Left lobe of liver (tissue), 2 donors: ENCODE measurements at regions not wholly inside any gene's neighbourhood (a gene's known extent, or its start where the extent isn't known, plus 50 kb on each side); places are given as distances from the start of the nearest gene placed in this dataset.

Experiments used
- ATAC-seq: fragments of 200-7000 bp; cut with Tn5 transposase; one replicate; pipeline ENCODE4 v1.9.1; 2020; ENCODE audit warnings: mild to moderate bottlenecking, moderate library complexity
- DNase-seq: peaks from one replicate; pipeline ENCODE4 v3.0.0-alpha.2; 2020; ENCODE audit warnings: low spot score
- donor health status: DM: no; HTN: no; CAD: no; lungs with moderate emphysema.
- donor health status: DM: no; HTN: yes; CAD: no.

- no peak for DNase-seq
- ATAC-seq, result no peak
Measured at GRCh38 chr12:63266988-63267387, 116.0 kb upstream of the AVPR1A start.

GRCh38 chr12:63264629-63265028, 113.6 kb upstream of the AVPR1A start:
- ATAC-seq (no peak), DNase-seq (no peak)

GRCh38 chr12:63250486-63250885, 99.5 kb upstream of the AVPR1A start:
- ATAC-seq, result no peak
- no peak for DNase-seq

GRCh38 chr12:63238892-63239291, 87.9 kb upstream of the AVPR1A start:
- DNase-seq, result no peak
- no peak for ATAC-seq

- ATAC-seq, result no peak
- DNase-seq, result no peak
Measured at GRCh38 chr12:63232896-63233295, 81.9 kb upstream of the AVPR1A start.

GRCh38 chr12:63228853-63229252, 77.9 kb upstream of the AVPR1A start:
- DNase-seq, result no peak

GRCh38 chr12:63226792-63227463, 75.9 kb upstream of the AVPR1A start:
- ATAC-seq, result peak; percentile 76

More at GRCh38 chr12:63228853-63229252, 77.9 kb upstream of the AVPR1A start:
- ATAC-seq, result peak; percentile 15

GRCh38 chr12:63224396-63224795, 73.4 kb upstream of the AVPR1A start:
- DNase-seq, result no peak
- no peak for ATAC-seq

More at GRCh38 chr12:63226792-63227463, 75.9 kb upstream of the AVPR1A start:
- no peak for DNase-seq

- ATAC-seq, result peak; percentile 43
Measured at GRCh38 chr12:63223128-63223527, 72.1 kb upstream of the AVPR1A start.

GRCh38 chr12:63222582-63222981, 71.6 kb upstream of the AVPR1A start:
- ATAC-seq (no peak), DNase-seq (no peak)

More at GRCh38 chr12:63223128-63223527, 72.1 kb upstream of the AVPR1A start:
- no peak for DNase-seq

GRCh38 chr12:63220921-63221320, 69.9 kb upstream of the AVPR1A start:
- peak; percentile 55 for DNase-seq
- peak; percentile 88 for ATAC-seq

- no peak for DNase-seq
- no peak for ATAC-seq
Measured at GRCh38 chr12:63212316-63212715, 61.3 kb upstream of the AVPR1A start.

GRCh38 chr12:63208956-63209355, 58.0 kb upstream of the AVPR1A start:
- no peak for ATAC-seq
- no peak for DNase-seq

GRCh38 chr12:63206909-63207308, 55.9 kb upstream of the AVPR1A start:
- DNase-seq, result peak; percentile 76
- peak; percentile 91 for ATAC-seq

GRCh38 chr12:63206494-63206893, 55.5 kb upstream of the AVPR1A start:
- peak; percentile 62 for ATAC-seq
- no peak for DNase-seq
